GM12892 (cell line): ENCODE measurements at regions not wholly inside any gene's neighbourhood (a gene's known extent, or its start where the extent isn't known, plus 50 kb on each side); places are given as distances from the start of the nearest gene placed in this dataset.

Experiments used
- POLR2A ChIP-seq: IDR thresholded peaks from 2 replicates; pipeline ENCODE4 v1.6.1; 2011; ENCODE audit warnings: low read depth, low read length, control low read depth
- POLR2AphosphoS5 ChIP-seq: IDR thresholded peaks from 2 replicates; pipeline ENCODE4 v1.6.1; 2011; ENCODE audit warnings: low read depth, low read length, control low read depth

GRCh38 chr2:175806125-175806490 is 196.0 kb downstream of the LNPK start:
- no peak for TF ChIP-seq POLR2A
- no peak for TF ChIP-seq POLR2AphosphoS5
